ENCODE measurements at regions not wholly inside any gene's neighbourhood (a gene's known extent, or its start where the extent isn't known, plus 50 kb on each side); places are given as distances from the start of the nearest gene placed in this dataset.
"Not testable (repeated sequence)": the region's sequence is repeated elsewhere in the genome, so short reads cannot be mapped to it uniquely, and the experiment has no call there.

DNA sequence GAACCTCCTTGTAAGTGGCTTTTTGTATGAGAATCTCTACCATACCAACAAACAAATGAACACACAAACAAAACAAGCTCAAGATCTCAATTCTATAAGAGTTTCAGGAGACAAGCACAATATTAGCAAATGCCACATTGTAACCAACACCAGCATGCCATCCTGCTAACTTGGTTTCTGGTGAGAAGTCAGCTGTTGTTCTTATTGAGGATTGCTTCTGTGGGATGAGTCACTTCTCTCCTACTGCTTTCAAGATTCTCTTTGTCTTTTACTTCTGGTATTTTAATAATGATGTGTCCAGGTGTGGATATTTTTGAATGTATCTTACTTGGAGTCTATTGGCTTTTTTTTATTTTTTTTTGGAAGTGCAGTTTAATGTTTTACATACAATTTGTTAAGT lies 131.7 kb downstream of the BCL2L11 start:
- DNase-seq: no peak

DNA sequence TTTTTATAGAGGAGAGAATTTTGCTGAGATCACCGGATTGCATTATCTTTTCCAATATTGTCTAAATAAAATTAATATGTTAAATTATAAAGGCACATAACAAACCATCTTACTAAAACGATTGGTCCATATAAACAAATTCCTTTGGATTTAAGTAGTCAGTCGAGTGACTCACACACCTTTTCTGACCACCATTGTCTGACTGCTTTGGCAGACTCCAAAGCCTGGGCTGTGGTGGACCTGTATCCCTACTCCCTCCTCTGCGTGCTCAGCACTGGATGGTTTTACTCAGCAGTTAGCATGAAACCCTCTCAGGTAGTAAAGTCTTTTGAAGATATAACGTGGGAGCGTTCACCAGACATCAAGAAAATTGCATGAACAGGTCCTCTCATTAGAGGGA lies 134.2 kb downstream of the BCL2L11 start:
- DNase-seq: not testable (repeated sequence)

DNA sequence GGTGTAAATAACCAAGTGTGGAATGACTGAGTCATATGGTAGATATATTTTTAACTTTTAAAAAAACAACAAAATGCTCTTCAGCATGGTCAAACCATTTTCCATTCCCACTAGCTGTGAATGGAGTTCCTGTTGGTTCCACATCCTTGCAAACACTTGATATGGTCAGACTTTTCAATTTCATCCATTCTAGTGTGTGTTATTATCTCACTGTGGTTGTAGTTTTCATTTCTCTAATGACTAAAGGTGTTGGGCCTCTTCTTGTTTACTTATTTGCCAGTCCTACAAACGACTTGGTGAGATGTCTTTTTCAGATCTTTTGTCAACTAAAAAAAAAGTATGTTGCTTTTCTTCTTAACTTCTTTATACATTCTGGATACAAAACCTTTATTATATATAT lies 135.9 kb downstream of the BCL2L11 start:
- DNase-seq: not testable (repeated sequence)

DNA sequence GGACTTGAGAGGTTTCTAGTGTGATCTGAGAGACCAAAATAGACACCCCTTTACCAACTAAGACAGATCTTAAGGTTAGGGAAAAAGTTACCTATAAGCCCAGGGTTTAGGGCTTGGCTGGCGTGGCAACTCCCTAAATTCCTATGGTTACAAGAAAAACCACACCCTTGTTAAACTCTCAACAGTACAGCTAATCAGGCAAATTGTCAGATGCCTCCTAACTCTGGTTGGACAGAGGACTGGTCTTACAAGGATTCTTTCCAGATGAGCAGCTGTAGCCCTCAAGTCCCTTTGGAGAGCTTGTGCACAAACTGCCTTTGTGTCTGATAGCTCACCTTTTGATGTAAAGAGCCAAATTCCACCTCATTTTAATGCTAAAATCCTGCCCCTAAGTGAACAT lies 136.9 kb downstream of the BCL2L11 start:
- DNase-seq: not testable (repeated sequence)

DNA sequence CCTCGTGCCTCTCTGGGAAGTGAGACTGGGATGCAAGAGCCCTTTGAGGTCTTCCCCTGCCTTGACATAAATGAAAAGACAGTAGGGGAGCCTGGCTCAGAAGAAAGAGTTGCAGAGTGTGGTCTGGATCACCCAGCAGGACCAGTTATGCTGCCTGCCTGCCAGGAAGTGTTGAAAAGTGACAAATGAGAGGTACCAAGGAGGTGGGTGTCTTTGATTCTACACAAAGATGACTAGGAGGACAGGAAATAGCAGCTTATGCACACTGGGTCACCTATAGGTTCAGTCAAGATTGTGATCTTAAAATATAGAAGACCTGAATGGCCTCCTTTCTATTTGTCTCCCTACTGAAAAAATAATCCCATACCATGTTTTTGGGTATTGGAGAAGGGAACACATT lies 137.6 kb downstream of the BCL2L11 start:
- not testable (repeated sequence) for DNase-seq

DNA sequence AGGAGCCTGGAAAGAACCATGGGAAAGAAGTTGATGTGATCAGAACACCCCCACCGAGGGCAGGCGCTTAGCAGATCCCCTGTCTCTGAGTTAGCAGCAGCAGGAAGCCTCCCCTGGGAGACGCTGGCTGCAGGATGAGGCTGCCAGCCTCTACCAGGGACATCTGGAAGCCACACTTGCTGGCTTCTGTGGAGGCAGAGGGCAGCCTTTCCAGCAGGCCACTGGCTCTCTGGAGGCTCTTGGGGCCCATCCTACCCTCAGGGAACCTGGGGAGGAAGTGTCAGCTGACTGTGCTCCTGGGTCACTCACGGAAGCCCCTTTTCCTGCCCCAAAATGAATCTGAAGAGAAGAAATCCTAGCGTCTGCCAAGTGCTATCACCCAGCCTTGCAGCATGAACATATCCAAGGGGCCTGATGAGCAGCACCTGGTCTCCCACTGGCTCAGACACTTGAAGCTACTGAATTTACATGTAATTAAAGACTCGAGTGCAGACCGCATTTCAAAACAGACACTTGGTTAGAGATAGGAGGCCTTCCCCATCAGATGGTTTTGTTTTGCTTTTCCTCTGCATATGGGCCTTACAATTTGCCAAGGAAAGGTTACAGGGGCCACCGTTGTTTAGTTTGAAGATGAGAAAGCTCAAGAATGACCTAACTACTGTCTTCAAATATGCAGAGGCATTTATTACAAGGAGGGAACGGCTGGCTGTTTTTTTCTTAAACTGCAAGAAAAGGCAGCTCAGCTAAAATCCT lies 142.1 kb downstream of the BCL2L11 start:
- not testable (repeated sequence) for DNase-seq

DNA sequence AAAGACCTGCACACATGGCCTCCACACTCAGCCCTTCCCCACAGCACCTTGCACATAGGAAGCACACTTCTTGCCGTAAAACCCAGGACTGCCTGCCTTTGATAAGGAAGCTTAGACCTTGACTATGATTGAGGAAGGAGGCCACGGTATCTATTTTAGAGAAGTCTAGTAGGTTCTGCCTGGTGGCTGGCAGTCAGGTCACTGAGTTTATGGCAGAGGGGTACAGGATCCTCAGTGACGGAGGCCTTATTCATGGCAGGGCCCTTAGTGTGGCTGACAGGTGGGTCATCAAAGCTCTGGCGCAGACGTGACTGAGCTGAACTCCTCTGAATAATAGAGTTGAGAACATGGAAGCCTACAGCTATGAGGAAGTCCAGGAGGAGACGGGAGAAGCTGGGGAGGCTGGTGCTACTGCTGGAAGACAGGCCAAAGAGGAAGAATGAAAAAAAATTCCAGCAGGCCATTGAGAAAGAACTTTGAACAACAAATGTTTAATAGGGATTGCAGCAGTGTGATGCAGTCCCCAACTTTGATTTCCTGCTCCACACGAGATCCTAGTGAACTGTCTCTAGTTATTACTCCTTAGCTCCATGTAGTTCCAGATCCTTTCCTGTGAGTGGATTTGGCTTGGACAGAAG lies 142.8 kb downstream of the BCL2L11 start:
- DNase-seq: not testable (repeated sequence)

DNA sequence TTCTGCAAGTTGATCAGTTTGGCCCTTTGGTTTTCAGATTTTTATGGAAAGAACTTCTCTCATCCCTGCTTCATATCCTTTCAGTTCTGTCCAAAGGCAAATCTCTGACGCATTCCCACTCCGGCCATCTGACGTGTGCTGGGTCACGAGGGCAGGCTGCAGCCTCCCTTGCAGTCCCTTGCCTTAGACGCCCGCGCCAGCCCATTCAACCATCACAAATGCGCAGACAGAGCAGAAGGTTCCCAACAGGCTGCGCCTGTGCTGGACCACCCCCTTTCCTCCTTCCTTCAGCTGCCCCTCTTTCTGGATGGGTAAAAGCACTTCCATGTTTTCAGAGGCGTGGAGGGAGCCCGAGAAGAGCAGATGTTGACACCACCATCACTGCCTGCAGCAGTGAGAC lies 144.2 kb downstream of the BCL2L11 start:
- DNase-seq: not testable (repeated sequence)

DNA sequence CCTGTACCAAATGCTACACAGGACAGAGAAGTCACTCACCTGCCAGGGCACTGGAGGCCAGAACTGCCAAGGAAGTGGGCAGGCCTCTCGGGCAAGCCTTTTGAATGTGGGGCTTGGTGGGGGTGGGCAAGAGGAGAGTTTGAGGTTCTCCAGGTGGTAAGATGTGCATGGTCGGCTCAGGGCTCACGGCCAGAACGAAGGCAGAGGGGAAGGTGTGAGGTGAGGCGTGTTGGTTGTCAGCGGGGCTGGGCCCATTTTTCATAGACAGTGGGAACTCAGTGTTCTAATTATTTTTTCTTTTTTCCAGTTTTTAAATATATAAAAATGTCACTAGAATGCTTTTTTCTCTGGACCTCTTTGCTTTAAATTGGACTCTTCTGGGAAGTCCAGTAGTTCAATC lies 145.8 kb downstream of the BCL2L11 start:
- not testable (repeated sequence) for DNase-seq

DNA sequence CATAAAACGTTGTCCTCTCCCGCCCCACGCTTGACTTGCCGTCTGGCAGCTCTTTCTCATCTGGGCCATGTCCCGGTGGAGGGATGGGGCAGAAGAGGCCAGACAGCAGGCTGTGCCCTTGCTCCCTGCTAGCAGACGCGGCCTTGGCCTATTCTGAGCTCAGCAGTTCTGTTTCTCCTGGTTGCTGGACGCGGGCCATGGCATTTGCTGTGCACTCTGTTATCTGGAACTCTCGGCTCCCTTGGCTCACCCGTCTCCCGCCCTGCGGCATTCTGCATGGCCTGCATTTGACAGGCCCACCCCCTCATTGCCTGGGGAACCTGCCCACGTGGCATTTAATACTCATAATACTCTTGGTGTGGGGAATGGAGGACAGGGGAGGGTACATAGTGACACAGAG lies 146.3 kb downstream of the BCL2L11 start:
- not testable (repeated sequence) for DNase-seq

DNA sequence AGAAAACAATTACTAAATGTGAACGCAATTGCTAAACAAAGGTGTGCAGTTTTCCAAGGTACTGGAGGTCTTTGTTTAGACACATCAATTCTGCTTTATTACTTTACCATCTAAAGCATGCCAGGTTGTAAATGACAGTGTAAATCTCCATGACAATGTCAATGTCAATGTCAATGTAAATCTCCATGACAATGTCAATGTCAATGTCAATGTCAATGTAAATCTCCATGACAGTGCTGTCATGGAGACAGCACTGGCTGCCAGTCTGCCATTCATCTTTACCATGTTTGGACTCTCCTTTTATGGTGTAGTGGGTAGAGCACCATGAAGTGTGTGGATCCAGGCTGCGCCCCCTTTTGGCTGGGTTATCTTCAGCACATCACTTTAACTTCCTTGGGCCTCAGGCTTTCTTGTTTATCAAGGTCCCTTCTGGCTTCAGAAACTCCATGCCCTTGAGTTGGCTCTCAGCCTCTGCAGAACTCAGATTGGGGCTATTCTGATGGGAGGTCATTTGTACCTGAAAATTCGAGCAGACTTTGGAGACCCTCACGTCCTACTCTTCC lies 149.1 kb downstream of the BCL2L11 start:
- not testable (repeated sequence) for DNase-seq

DNA sequence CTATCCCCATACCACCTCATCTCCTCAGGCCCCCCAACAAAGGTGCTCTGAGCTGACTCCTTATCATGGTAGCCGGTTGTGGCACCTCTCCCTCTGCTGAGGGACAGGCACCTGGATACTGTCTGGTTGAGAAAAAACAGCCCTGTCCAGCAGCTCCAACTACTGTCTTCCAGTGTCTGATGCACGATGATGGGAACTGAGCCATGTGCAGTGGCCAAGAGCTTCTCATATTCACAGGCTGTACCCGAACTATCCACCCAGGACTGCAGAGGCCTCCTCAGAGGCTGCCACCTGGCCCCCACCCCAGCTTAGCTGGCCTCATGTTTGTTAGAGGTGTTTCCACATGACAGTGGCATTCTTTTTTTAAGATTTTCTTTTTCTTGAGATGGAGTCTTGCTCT lies 149.9 kb downstream of the BCL2L11 start:
- DNase-seq: not testable (repeated sequence)

DNA sequence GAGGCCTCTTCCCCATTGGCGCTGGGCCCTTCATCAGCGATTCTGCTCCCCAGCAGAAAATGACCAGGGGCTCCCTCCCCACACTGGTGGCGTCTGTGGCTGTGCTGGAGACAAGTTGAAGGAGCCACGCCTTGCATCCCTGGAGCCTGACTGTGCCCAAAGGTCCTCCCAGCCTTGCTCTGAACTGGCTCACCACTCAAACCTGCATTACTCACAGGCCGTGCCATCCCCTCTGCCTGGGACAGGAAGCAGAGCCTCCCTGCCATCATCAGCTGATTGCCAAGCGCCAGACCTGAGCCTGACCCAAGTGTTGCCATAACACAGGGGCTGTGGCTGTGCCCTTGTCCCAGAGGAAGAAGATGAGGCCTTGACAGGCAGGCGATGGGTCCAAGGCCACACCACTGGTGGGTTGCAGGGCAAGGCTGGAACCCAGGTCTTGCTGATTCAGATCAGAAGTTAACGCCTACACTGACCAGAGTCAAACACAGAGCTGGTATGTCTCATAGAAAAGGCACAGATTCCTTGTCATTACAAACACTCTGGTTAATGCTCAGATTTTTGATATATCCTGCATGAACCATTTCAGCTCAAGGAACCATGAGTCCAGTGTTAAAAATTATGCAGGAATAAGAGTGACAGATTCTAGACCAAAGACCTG lies 151.1 kb downstream of the BCL2L11 start:
- DNase-seq: not testable (repeated sequence)

DNA sequence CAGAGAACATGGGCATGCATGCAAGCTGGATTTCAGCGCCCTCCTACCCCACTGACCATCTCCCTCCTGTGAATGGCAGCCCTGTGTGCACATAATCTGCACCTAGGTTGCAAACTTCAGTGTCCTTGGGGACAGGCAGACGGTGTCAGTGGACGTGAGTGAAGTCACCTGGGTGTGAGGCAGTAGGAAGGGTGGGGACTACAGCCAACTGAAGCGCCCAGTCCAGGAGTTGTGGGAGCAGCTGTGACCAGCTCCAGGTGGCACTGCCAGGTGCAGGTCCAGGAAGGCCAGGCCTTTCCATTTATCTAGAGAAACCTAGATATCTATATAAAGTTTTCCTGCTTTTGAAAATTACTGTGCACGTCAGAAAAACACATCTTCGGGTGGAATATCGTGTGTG lies 152.3 kb downstream of the BCL2L11 start:
- not testable (repeated sequence) for DNase-seq

DNA sequence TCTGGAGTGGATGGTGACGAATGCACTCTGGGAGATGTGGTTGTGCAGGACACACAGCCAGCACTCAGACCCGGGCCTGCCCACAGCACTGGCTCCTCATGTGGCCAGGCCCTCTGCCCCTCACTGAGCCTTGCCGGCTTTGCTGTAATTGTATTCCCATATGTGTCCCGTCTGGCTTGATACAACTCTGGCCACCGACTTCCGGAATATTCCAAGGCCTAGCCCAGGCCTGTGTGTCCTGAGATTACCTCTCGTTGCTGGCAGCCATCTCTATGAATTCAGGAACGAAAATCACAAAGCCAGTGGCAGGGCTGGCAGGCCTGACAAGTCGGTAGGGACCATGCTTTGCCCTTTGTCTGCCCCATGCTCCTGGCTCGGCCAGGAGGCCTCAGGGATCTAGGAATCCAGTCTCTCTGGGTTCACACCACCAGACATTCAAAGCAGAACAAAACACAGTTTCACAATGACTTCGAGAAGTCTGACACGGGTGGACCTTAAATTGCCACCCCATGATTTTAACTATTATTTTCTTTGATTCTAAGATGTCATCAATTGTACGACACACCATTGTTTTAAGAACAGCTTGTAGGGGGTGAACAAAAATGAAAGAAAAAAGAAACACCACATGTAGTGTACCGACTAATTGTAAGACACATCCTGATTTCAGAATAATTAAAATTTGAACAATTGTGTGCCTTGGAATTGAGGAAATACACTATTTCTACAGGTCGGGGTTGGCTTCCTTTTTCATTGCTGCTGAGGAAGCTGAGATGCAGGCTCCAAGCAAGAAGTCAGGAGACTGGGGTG lies 154.5 kb downstream of the BCL2L11 start:
- not testable (repeated sequence) for DNase-seq

DNA sequence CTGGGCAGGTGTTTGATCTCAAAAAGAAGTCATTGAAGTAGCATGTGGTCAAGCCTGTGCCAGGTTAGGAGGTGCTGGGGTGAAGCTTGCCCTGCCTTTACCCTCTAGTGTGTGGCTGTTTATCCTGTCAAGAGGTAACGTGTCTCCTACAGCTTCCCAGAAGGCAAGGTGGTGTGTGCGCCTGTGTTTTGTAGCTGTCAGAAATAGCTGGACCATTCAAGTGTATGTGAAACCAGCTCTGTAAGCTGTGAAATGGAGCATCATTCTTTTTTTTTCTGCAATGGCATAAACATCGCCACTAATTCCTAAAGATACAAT lies 155.1 kb downstream of the BCL2L11 start:
- DNase-seq: not testable (repeated sequence)

DNA sequence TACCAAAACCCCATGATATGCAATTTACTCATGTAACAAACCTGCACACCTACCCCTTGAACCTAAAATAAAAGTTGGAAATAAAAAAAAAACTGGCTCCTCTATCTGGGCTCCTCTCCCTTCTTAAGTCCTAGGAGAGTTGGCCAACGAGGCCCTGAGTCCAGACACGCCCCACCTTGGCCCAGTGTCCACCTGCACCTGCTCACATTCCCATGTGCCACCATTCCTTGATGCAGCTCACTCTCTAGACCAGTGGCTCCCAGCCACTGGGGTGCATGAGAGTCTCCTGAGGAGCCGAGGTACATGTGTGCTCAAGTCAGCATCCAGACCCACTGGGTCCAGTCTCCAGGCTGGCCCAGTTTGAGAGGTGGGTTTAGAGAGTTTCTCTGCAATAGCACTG lies 157.4 kb downstream of the BCL2L11 start:
- not testable (repeated sequence) for DNase-seq

DNA sequence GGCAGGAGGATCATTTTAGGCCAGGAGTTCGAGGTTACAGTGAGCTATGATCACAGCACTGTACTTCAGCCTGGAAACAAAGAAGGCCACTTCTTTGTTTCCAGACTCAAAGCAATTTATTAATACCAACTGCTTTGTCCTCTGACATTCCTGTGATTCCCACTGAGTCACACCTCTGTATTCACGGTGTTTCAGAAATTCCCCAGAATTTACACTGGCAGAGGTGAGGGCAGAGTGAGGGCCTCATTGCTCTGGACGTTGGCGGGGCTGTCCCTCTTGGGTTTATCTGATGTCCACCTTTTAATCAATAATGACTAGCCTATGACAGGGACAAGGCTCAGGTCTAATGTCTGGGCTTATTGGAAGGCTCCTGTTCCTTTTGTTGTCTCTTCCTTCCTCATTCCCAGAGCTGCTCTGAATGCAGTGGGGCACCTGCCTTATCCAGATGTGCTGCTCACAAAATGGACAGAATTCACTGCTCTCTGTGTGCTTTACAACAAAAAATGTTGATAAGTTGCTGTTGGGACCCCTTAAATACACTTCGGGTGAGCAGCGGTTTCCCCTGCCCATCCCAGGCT lies 160.1 kb downstream of the BCL2L11 start:
- DNase-seq: not testable (repeated sequence)

DNA sequence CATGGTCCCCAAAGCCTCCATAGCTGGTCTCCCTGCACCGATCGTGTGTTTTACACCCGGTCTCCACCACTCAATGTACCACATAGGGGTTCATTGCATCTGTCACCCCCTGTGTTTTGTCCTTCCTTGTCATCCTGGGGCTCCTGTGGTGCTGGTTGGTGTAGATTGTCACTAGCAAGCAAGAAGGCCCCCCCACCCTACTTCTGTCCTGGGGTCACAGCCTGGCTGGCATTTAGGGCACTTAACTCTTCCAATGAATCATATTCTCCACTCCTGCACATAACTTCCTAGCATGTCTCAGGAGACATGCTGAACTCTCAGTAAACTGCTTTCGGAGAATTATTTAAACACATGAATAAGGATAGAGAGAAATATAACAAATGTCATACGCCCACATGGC lies 161.4 kb downstream of the BCL2L11 start:
- DNase-seq: not testable (repeated sequence)

DNA sequence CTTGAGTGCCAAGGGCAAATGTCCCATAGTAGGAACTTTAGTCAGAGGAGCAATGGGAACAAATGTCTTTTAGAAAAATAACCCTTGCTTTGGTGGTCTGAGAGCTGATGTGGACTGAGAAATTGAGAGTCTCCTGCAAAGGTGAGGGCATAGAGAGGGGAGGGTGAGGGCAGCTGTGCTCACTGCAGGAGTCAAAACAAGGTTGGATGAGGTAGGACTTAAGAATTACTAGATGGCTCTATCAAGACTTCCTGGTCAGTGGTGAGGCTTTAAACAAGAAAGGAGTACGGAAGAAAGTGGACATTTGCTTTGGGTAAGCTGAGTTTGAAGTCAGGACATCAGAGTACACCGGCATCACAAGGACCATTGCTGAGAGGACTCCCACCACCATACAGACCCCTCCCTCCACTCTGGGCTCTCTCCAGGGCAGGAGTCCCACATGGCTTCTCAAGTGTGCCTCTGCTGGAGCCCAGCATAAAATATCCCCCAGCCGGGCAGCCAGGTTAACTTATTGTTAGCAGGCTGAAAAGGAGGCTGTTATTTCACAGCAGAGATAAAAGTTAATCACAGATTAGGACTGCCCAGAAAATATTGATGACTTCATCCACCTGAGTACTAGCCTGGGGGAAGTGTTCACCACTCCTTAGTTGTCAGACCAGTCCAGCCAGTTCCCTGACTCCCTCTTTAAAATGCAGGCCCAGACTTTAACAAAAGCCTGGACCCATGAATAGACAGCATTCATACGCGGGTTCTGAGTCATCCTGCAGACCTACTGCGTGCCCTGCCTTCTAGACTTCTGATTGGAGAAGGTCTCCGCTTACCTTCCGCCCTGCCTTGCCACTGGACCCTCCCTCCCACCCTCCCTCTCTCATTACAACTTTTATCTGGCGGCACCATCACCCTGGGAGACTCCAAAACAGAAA lies 167.2 kb downstream of the BCL2L11 start:
- DNase-seq: not testable (repeated sequence)

DNA sequence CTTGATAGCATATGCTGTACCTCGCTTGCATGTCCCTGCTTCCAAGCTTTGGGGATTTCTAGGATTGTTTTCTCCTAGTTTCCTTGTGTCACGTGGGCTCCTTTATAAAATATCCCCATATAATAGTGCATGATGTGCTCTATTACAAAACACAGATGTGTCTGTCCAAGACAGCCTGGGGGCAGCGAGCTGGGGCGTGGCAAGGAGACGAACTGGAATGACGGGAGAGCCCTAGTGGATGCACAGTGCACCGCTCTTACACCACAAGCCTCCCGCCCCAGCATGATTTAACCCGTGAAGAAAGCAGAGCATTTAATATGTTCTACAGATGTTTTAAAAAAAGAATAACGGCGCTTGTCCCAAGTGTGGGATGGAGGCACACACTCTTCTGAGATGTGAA lies 169.7 kb downstream of the BCL2L11 start:
- DNase-seq: not testable (repeated sequence)

Measured in DMS79 treated with DMSO at 0.1 percent for 48 hours (cell line).